ENCODE measurements at regions not wholly inside any gene's neighbourhood (a gene's known extent, or its start where the extent isn't known, plus 50 kb on each side); places are given as distances from the start of the nearest gene placed in this dataset.

GRCh38 chr13:31860002-31860401, 120.7 kb downstream of the RXFP2 start:
- TF ChIP-seq CTCF (IDR thresholded peaks at IDR 0.05; ENCODE audit: low read depth, low read length, poor library complexity, severe bottlenecking) (no peak), EZH2phosphoT487 (IDR thresholded peaks at IDR 0.05; ENCODE audit: borderline replicate concordance, low read length) (no peak)

Measured in DOHH2 (cell line).